ENCODE measurements at regions not wholly inside any gene's neighbourhood (a gene's known extent, or its start where the extent isn't known, plus 50 kb on each side); places are given as distances from the start of the nearest gene placed in this dataset.

DNA sequence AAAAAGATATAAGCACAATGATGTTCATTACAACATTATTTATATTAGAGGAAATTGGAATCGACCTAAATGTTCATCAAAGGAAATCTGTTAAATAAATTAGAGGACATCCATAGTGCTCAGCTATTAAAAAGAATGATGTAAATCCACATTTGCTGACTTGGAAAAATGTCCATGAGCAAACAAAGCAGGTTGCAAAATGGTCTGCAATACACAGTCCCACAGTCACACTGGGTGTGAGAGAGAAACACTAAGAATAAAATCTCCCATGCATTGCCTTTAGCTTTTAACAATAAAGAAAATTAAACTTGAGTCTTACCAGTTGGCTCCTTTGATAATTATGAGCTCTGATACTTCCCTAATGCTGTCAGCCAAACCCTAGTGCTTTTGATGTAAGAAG lies 811.1 kb upstream of the SALL3 start:
- TF ChIP-seq YY1 (IDR thresholded peaks at IDR 0.05; ENCODE audit: insufficient read depth, insufficient read length) (no peak), ZNF274 (IDR thresholded peaks at IDR 0.05; ENCODE audit: low read depth, low read length) (no peak), SUZ12 (IDR thresholded peaks at IDR 0.05; ENCODE audit: extremely low read depth, insufficient read depth, insufficient read length) (no peak)
